ENCODE measurements at regions not wholly inside any gene's neighbourhood (a gene's known extent, or its start where the extent isn't known, plus 50 kb on each side); places are given as distances from the start of the nearest gene placed in this dataset.

DNA sequence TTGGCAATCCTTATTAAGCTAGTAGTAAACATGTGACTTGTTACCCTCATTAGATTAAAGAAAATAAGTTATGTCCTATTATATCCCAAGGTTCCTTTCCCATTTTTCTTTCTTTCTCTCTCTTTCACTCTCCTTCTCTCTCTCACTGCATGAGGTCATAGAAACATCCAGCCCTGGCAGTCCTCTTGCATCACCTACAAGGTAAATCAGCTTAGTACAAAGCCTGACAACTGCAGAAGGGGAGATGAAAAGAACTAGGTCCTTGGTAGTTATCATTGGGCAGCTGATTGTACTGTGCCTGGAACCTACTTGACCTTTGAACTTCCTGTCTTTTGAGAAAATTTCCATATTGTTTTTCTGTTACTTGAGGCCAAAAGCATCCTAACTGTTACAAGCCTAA lies 307.9 kb upstream of the SP8 start:
- TF ChIP-seq, protein P1, sequence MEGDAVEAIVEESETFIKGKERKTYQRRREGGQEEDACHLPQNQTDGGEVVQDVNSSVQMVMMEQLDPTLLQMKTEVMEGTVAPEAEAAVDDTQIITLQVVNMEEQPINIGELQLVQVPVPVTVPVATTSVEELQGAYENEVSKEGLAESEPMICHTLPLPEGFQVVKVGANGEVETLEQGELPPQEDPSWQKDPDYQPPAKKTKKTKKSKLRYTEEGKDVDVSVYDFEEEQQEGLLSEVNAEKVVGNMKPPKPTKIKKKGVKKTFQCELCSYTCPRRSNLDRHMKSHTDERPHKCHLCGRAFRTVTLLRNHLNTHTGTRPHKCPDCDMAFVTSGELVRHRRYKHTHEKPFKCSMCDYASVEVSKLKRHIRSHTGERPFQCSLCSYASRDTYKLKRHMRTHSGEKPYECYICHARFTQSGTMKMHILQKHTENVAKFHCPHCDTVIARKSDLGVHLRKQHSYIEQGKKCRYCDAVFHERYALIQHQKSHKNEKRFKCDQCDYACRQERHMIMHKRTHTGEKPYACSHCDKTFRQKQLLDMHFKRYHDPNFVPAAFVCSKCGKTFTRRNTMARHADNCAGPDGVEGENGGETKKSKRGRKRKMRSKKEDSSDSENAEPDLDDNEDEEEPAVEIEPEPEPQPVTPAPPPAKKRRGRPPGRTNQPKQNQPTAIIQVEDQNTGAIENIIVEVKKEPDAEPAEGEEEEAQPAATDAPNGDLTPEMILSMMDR (IDR thresholded peaks at IDR 0.05): no peak
- TF ChIP-seq EZH2phosphoT487 (IDR thresholded peaks at IDR 0.05): no peak

Data from neural progenitor cell (in vitro differentiated cells).